K562 (cell line): ENCODE measurements at regions not wholly inside any gene's neighbourhood (a gene's known extent, or its start where the extent isn't known, plus 50 kb on each side); places are given as distances from the start of the nearest gene placed in this dataset.

Experiments
- BMI1 ChIP-seq: fragments of 150-350 bp; IDR thresholded peaks from 2 replicates; pipeline ENCODE4 v1.6.1; 2014; ENCODE audit warnings: low read length
- CHD1 ChIP-seq: fragments of 200-600 bp; sonication (generic); IDR thresholded peaks from one replicate; pipeline ENCODE4 v1.6.1; 2012; ENCODE audit warnings: mild to moderate bottlenecking, moderate library complexity, low read length, inconsistent platforms
- EP300 ChIP-seq: IDR thresholded peaks from 2 replicates; pipeline ENCODE4 v1.6.1; 2012; ENCODE audit warnings: low read length, improper control_type of control experiment
- FOXK1 ChIP-seq: sonication (generic); formaldehyde crosslinking; IDR thresholded peaks from 2 replicates; pipeline ENCODE4 v1.8.0; 2022; ENCODE audit warnings: missing genetic modification reagents, mild to moderate bottlenecking, borderline replicate concordance
- HNRNPUL1 ChIP-seq: fragments of 200-400 bp; formaldehyde crosslinking; IDR thresholded peaks from 2 replicates; pipeline ENCODE4 v1.6.1; 2017; ENCODE audit warnings: low read length
- MAFF ChIP-seq: IDR thresholded peaks from 2 replicates; pipeline ENCODE4 v1.6.1; 2012; ENCODE audit warnings: low read length, improper control_type of control experiment
- MCM3 ChIP-seq: fragments of 450-650 bp; IDR thresholded peaks from 2 replicates; pipeline ENCODE4 v1.6.1; 2016
- PHF21A ChIP-seq: fragments of 450-650 bp; IDR thresholded peaks from 2 replicates; pipeline ENCODE4 v1.6.1; 2017; ENCODE audit warnings: low read depth, borderline replicate concordance
- SPI1 ChIP-seq: IDR thresholded peaks from 2 replicates; pipeline ENCODE4 v1.6.1; 2011; ENCODE audit warnings: low read depth, low read length, control low read depth, borderline replicate concordance
- ZBTB7A ChIP-seq: IDR thresholded peaks from 2 replicates; pipeline ENCODE4 v1.6.1; 2011; ENCODE audit warnings: low read depth, mild to moderate bottlenecking, low read length, moderate library complexity, borderline replicate concordance; ENCODE audit not compliant: control insufficient read depth
- ZNF124 ChIP-seq: sonication (generic); formaldehyde crosslinking; IDR thresholded peaks from 2 replicates; pipeline ENCODE4 v1.8.1; 2022; ENCODE audit warnings: missing genetic modification reagents
- ZNF354B ChIP-seq: fragments of 250-450 bp; sonication (Bioruptor Pico); IDR thresholded peaks from 2 replicates; pipeline ENCODE4 v1.4.0; 2020
- TF ChIP-seq, protein P1 (sequence below): fragments of 200-800 bp; sonication (Bioruptor generic); IDR thresholded peaks from 2 replicates; pipeline ENCODE4 v1.6.1; 2017; ENCODE audit warnings: missing genetic modification characterization, missing compliant biosample characterization
- TF ChIP-seq, protein P2 (sequence below): fragments of 450-650 bp; formaldehyde crosslinking; IDR thresholded peaks from 2 replicates; pipeline ENCODE4 v1.4.0; 2020; ENCODE audit warnings: mild to moderate bottlenecking, moderate library complexity
- TF ChIP-seq, protein P3 (sequence below): fragments of 250-450 bp; sonication (Bioruptor Pico); IDR thresholded peaks from 2 replicates; pipeline ENCODE4 v1.8.0; 2021; ENCODE audit warnings: moderate library complexity, mild to moderate bottlenecking, inconsistent platforms
- TF ChIP-seq, protein P4 (sequence below), 2 experiments: fragments of 450-650 bp in 1 of 2; IDR thresholded peaks; 2 replicates each; pipeline ENCODE4 v1.6.1; 2011 to 2017; ENCODE audit warnings: low read depth in 2 of 2, antibody characterized with exemption in 1 of 2, borderline replicate concordance in 1 of 2, low read length in 1 of 2, mild to moderate bottlenecking in 1 of 2, mixed read lengths in 1 of 2; ENCODE audit not compliant: control insufficient read depth in 1 of 2
- TF ChIP-seq, protein P5 (sequence below): sonication (generic); formaldehyde crosslinking; IDR thresholded peaks from 2 replicates; pipeline ENCODE4 v1.8.1; 2023; ENCODE audit warnings: missing genetic modification reagents, mild to moderate bottlenecking, borderline replicate concordance

DNA sequence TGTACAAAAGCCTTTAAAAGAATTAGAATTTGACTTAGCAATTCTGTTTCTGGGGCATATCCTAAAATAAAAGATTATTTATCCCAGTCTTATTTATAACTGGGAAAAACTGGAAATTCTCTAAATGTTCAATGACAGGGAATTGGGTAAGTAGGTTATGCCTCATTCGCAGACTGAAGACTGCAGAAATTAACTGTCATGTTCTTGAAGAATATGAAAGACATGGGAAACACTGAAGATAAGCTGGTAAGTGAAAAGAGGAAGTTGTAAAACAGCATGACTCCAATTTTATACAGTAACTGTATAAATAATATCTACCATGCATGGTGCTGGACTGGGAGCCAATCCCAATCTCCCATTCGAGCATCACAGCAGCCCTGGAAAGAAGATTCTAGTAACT is 50.6 kb upstream of the SLC2A1 start (continued):
- TF ChIP-seq, protein P1, sequence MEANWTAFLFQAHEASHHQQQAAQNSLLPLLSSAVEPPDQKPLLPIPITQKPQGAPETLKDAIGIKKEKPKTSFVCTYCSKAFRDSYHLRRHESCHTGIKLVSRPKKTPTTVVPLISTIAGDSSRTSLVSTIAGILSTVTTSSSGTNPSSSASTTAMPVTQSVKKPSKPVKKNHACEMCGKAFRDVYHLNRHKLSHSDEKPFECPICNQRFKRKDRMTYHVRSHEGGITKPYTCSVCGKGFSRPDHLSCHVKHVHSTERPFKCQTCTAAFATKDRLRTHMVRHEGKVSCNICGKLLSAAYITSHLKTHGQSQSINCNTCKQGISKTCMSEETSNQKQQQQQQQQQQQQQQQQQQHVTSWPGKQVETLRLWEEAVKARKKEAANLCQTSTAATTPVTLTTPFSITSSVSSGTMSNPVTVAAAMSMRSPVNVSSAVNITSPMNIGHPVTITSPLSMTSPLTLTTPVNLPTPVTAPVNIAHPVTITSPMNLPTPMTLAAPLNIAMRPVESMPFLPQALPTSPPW (CRISPR knock-in tag): peak; percentile 23; the same call in 1 of the 2 replicates
- TF ChIP-seq CHD1 (no peak), MCM3 (no peak), EP300 (peak; percentile 50; the same call in 1 of the 2 replicates), FOXK1 (CRISPR knock-in tag) (no peak), PHF21A (no peak), BMI1 (no peak), MAFF (no peak), HNRNPUL1 (no peak), ZBTB7A (no peak), SPI1 (peak; percentile 72; the same call in 1 of the 2 replicates), ZNF354B (no peak), ZNF124 (CRISPR knock-in tag) (no peak)
- TF ChIP-seq, protein P2, sequence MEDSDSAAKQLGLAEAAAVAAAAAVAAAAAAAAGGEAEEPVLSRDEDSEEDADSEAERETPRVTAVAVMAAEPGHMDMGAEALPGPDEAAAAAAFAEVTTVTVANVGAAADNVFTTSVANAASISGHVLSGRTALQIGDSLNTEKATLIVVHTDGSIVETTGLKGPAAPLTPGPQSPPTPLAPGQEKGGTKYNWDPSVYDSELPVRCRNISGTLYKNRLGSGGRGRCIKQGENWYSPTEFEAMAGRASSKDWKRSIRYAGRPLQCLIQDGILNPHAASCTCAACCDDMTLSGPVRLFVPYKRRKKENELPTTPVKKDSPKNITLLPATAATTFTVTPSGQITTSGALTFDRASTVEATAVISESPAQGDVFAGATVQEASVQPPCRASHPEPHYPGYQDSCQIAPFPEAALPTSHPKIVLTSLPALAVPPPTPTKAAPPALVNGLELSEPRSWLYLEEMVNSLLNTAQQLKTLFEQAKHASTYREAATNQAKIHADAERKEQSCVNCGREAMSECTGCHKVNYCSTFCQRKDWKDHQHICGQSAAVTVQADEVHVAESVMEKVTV: peak; percentile 20; the same call in 1 of the 2 replicates
- TF ChIP-seq, protein P3, sequence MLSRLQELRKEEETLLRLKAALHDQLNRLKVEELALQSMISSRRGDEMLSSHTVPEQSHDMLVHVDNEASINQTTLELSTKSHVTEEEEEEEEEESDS (CRISPR knock-in tag): no peak
- TF ChIP-seq, protein P4, sequence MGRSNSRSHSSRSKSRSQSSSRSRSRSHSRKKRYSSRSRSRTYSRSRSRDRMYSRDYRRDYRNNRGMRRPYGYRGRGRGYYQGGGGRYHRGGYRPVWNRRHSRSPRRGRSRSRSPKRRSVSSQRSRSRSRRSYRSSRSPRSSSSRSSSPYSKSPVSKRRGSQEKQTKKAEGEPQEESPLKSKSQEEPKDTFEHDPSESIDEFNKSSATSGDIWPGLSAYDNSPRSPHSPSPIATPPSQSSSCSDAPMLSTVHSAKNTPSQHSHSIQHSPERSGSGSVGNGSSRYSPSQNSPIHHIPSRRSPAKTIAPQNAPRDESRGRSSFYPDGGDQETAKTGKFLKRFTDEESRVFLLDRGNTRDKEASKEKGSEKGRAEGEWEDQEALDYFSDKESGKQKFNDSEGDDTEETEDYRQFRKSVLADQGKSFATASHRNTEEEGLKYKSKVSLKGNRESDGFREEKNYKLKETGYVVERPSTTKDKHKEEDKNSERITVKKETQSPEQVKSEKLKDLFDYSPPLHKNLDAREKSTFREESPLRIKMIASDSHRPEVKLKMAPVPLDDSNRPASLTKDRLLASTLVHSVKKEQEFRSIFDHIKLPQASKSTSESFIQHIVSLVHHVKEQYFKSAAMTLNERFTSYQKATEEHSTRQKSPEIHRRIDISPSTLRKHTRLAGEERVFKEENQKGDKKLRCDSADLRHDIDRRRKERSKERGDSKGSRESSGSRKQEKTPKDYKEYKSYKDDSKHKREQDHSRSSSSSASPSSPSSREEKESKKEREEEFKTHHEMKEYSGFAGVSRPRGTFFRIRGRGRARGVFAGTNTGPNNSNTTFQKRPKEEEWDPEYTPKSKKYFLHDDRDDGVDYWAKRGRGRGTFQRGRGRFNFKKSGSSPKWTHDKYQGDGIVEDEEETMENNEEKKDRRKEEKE (IDR thresholded peaks at IDR 0.05; ENCODE audit: borderline replicate concordance in 1 of 2, control insufficient read depth in 1 of 2, low read depth in 2 of 2, low read length in 1 of 2): no peak
- TF ChIP-seq, protein P5, sequence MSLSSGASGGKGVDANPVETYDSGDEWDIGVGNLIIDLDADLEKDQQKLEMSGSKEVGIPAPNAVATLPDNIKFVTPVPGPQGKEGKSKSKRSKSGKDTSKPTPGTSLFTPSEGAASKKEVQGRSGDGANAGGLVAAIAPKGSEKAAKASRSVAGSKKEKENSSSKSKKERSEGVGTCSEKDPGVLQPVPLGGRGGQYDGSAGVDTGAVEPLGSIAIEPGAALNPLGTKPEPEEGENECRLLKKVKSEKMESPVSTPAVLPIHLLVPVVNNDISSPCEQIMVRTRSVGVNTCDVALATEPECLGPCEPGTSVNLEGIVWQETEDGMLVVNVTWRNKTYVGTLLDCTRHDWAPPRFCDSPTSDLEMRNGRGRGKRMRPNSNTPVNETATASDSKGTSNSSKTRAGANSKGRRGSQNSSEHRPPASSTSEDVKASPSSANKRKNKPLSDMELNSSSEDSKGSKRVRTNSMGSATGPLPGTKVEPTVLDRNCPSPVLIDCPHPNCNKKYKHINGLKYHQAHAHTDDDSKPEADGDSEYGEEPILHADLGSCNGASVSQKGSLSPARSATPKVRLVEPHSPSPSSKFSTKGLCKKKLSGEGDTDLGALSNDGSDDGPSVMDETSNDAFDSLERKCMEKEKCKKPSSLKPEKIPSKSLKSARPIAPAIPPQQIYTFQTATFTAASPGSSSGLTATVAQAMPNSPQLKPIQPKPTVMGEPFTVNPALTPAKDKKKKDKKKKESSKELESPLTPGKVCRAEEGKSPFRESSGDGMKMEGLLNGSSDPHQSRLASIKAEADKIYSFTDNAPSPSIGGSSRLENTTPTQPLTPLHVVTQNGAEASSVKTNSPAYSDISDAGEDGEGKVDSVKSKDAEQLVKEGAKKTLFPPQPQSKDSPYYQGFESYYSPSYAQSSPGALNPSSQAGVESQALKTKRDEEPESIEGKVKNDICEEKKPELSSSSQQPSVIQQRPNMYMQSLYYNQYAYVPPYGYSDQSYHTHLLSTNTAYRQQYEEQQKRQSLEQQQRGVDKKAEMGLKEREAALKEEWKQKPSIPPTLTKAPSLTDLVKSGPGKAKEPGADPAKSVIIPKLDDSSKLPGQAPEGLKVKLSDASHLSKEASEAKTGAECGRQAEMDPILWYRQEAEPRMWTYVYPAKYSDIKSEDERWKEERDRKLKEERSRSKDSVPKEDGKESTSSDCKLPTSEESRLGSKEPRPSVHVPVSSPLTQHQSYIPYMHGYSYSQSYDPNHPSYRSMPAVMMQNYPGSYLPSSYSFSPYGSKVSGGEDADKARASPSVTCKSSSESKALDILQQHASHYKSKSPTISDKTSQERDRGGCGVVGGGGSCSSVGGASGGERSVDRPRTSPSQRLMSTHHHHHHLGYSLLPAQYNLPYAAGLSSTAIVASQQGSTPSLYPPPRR (CRISPR knock-in tag): no peak
